ENCODE measurements at regions not wholly inside any gene's neighbourhood (a gene's known extent, or its start where the extent isn't known, plus 50 kb on each side); places are given as distances from the start of the nearest gene placed in this dataset.

- no peak overlapping the region for H3K9ac ChIP-seq (ENCODE audit: control insufficient read depth, extremely low read depth, insufficient read depth, low read length)
Measured at GRCh38 chr3:181362378-181362777, 349.3 kb upstream of the SOX2 start.

DNA sequence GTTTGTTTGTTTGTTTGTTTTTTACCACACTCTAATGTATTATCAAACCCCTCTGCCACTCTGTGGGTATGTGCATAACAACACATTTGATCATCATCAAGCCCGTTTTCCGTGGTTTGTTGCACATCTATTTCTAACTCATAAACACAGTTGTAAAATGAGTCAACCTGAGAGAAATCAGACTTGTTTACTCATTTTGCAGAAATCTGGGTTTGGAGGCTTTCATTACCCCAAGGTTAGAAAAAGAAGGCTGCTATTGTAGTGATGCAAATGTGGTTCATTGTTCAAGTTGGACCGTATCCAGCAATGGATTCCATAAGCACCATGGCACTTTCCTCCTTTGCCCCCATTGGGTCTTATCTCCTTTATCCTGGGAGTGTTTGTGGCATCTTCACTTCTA lies 353.2 kb upstream of the SOX2 start:
- Histone ChIP-seq H3K9me1 (ENCODE audit: control insufficient read depth, extremely low read depth, insufficient read depth, low read length) (no peaks in the 10 kb centered on the region), H3K27ac (ENCODE audit: control insufficient read depth, insufficient read depth, low read length) (no peak overlapping the region), H3K9me3 (ENCODE audit: control insufficient read depth, low read depth, low read length) (no peaks in the 10 kb centered on the region), H3K36me3 (ENCODE audit: control insufficient read depth in 2 of 2, extremely low read depth in 1 of 2, insufficient read depth in 2 of 2, low read length in 2 of 2) (no peaks in the 10 kb centered on the region), H3K27me3 (ENCODE audit: control insufficient read depth, extremely low read depth, insufficient read depth, low read length) (no peaks in the 10 kb centered on the region), H3K4me2 (ENCODE audit: control insufficient read depth, extremely low read depth, insufficient read depth, low read depth, low read length) (no peak overlapping the region), H2AFZ (ENCODE audit: control insufficient read depth, low read length) (no peak overlapping the region), H3K4me1 (ENCODE audit: control insufficient read depth, extremely low read depth, insufficient read depth, low read length) (no peaks in the 10 kb centered on the region), H3K4me3 (ENCODE audit: control insufficient read depth in 2 of 3, extremely low read depth in 1 of 3, insufficient read depth in 2 of 3, low read depth in 1 of 3, low read length in 3 of 3) (no peak overlapping the region), H3K9ac (ENCODE audit: control insufficient read depth, extremely low read depth, insufficient read depth, low read length) (no peak overlapping the region), H3K79me2 (ENCODE audit: control insufficient read depth, insufficient read depth, low read length) (no peaks in the 10 kb centered on the region), H4K20me1 (ENCODE audit: control insufficient read depth, extremely low read depth, insufficient read depth, low read length) (no peaks in the 10 kb centered on the region)
- DNase-seq (ENCODE audit: low read depth, low spot score) (no peak), FAIRE-seq (no peak)
- dilution Hi-C loops (cut with MboI; ENCODE audit: extremely low pct_ligation_motif_present, low sequenced_read_pairs), result no loop called here
- TF ChIP-seq CTCF (optimal IDR thresholded peaks at IDR 0.05 in 1 of 3, IDR thresholded peaks at IDR 0.05 in 1 of 3, conservative IDR thresholded peaks at IDR 0.05 in 1 of 3; ENCODE audit: extremely low read depth in 1 of 3, insufficient read depth in 2 of 3, low read length in 3 of 3), result no peak
- TF ChIP-seq EZH2 (IDR thresholded peaks at IDR 0.05; ENCODE audit: low read length), result no peak

More at GRCh38 chr3:181362378-181362777, 349.3 kb upstream of the SOX2 start:
- Histone ChIP-seq H3K4me3 (ENCODE audit: control insufficient read depth in 2 of 3, extremely low read depth in 1 of 3, insufficient read depth in 2 of 3, low read depth in 1 of 3, low read length in 3 of 3) (no peak overlapping the region), H3K36me3 (ENCODE audit: control insufficient read depth in 2 of 2, extremely low read depth in 1 of 2, insufficient read depth in 2 of 2, low read length in 2 of 2) (no peaks in the 10 kb centered on the region), H3K4me2 (ENCODE audit: control insufficient read depth, extremely low read depth, insufficient read depth, low read depth, low read length) (no peak overlapping the region), H3K9me1 (ENCODE audit: control insufficient read depth, extremely low read depth, insufficient read depth, low read length) (no peaks in the 10 kb centered on the region), H3K9me3 (ENCODE audit: control insufficient read depth, low read depth, low read length) (no peaks in the 10 kb centered on the region), H2AFZ (ENCODE audit: control insufficient read depth, low read length) (no peak overlapping the region), H3K4me1 (ENCODE audit: control insufficient read depth, extremely low read depth, insufficient read depth, low read length) (no peaks in the 10 kb centered on the region), H3K27me3 (ENCODE audit: control insufficient read depth, extremely low read depth, insufficient read depth, low read length) (no peaks in the 10 kb centered on the region), H4K20me1 (ENCODE audit: control insufficient read depth, extremely low read depth, insufficient read depth, low read length) (no peaks in the 10 kb centered on the region), H3K79me2 (ENCODE audit: control insufficient read depth, insufficient read depth, low read length) (no peaks in the 10 kb centered on the region), H3K27ac (ENCODE audit: control insufficient read depth, insufficient read depth, low read length) (no peak overlapping the region)
- FAIRE-seq (no peak), DNase-seq (ENCODE audit: low read depth, low spot score) (no peak)
- no peak for TF ChIP-seq CTCF (optimal IDR thresholded peaks at IDR 0.05 in 1 of 3, IDR thresholded peaks at IDR 0.05 in 1 of 3, conservative IDR thresholded peaks at IDR 0.05 in 1 of 3; ENCODE audit: extremely low read depth in 1 of 3, insufficient read depth in 2 of 3, low read length in 3 of 3)
- no peak for TF ChIP-seq EZH2 (IDR thresholded peaks at IDR 0.05; ENCODE audit: low read length)
- dilution Hi-C loops (cut with MboI; ENCODE audit: extremely low pct_ligation_motif_present, low sequenced_read_pairs), result no loop called here
